Neuronal stem cell (in vitro differentiated cells): ENCODE measurements at regions not wholly inside any gene's neighbourhood (a gene's known extent, or its start where the extent isn't known, plus 50 kb on each side); places are given as distances from the start of the nearest gene placed in this dataset.

ENCODE experiments used
- DNase-seq: peaks from one replicate; pipeline ENCODE4 v3.0.0-alpha.2; 2013; ENCODE audit warnings: low spot score
- H2AFZ ChIP-seq: one replicate; pipeline ENCODE4 v1.6.1; 2013; ENCODE audit warnings: mild to moderate bottlenecking, low read length, inconsistent platforms
- H2AK5ac ChIP-seq: 2 replicates; pipeline ENCODE4 v1.6.1; 2013; ENCODE audit warnings: low read depth, mild to moderate bottlenecking, inconsistent platforms, low read length, moderate library complexity, mixed read lengths
- H2BK120ac ChIP-seq: 2 replicates; pipeline ENCODE4 v1.6.1; 2013; ENCODE audit warnings: low read depth, mild to moderate bottlenecking, inconsistent platforms, low read length, moderate library complexity, mixed read lengths
- H2BK12ac ChIP-seq: one replicate; pipeline ENCODE4 v1.6.1; 2013; ENCODE audit warnings: low read length, inconsistent platforms
- H2BK15ac ChIP-seq: 2 replicates; pipeline ENCODE4 v1.6.1; 2013; ENCODE audit warnings: mild to moderate bottlenecking, low read length, inconsistent platforms, mixed read lengths
- H2BK5ac ChIP-seq: one replicate; pipeline ENCODE4 v1.6.1; 2013; ENCODE audit warnings: inconsistent platforms, mild to moderate bottlenecking, low read length, moderate library complexity
- H3K14ac ChIP-seq: one replicate; pipeline ENCODE4 v1.6.1; 2013; ENCODE audit warnings: low read length, inconsistent platforms
- H3K18ac ChIP-seq: 2 replicates; pipeline ENCODE4 v1.6.1; 2013; ENCODE audit warnings: low read length, inconsistent platforms
- H3K23ac ChIP-seq: 2 replicates; pipeline ENCODE4 v1.6.1; 2013; ENCODE audit warnings: low read depth, mild to moderate bottlenecking, mixed read lengths, low read length, inconsistent platforms; ENCODE audit not compliant: poor library complexity
- H3K27ac ChIP-seq: replicated peaks from 3 replicates; pipeline ENCODE4 v1.5.1; 2013; ENCODE audit warnings: low read length, inconsistent platforms
- H3K27me3 ChIP-seq, 3 experiments: 2 replicates each; pipeline ENCODE4 v1.6.1; 2013; ENCODE audit warnings: low read length in 3 of 3, mild to moderate bottlenecking in 2 of 3, inconsistent platforms in 1 of 3, low read depth in 1 of 3, mixed read lengths in 1 of 3, moderate library complexity in 1 of 3; ENCODE audit not compliant: control insufficient read depth in 3 of 3, insufficient read depth in 3 of 3
- H3K36me3 ChIP-seq, 2 donors: replicated peaks in 1 of 2; 2 replicates each; pipeline ENCODE4 v1.6.1; 2013; ENCODE audit warnings: low read length in 2 of 2; ENCODE audit not compliant: control insufficient read depth in 2 of 2, insufficient read depth in 2 of 2
- H3K4ac ChIP-seq: 2 replicates; pipeline ENCODE4 v1.6.1; 2013; ENCODE audit warnings: inconsistent platforms, mild to moderate bottlenecking, low read length, moderate library complexity
- H3K4me1 ChIP-seq, 2 donors: 1 replicate in 1 of 2; 2 replicates in 1 of 2; pipeline ENCODE4 v1.6.1; 2013; ENCODE audit warnings: low read length in 2 of 2, low read depth in 1 of 2; ENCODE audit not compliant: control insufficient read depth in 2 of 2, insufficient read depth in 1 of 2
- H3K4me2 ChIP-seq: one replicate; pipeline ENCODE4 v1.6.1; 2013; ENCODE audit warnings: mild to moderate bottlenecking, low read length, inconsistent platforms; ENCODE audit not compliant: insufficient read depth, poor library complexity, severe bottlenecking
- H3K4me3 ChIP-seq, 2 donors: 2 replicates each; pipeline ENCODE4 v1.5.1; 2013; ENCODE audit warnings: low read length in 2 of 2, mild to moderate bottlenecking in 2 of 2, inconsistent platforms in 1 of 2, moderate library complexity in 1 of 2
- H3K79me1 ChIP-seq: one replicate; pipeline ENCODE4 v1.6.1; 2013; ENCODE audit warnings: low read depth, mild to moderate bottlenecking, inconsistent platforms, low read length, moderate library complexity
- H3K9ac ChIP-seq: one replicate; pipeline ENCODE4 v1.6.1; 2013; ENCODE audit warnings: mild to moderate bottlenecking, low read depth, low read length, inconsistent platforms; ENCODE audit not compliant: poor library complexity
- H3K9me3 ChIP-seq, 2 donors: replicated peaks in 1 of 2; 2 replicates each; pipeline versions ENCODE3 to v1.6.1; 2013; ENCODE audit warnings: low read length in 2 of 2, mild to moderate bottlenecking in 2 of 2, inconsistent platforms in 1 of 2, low read depth in 1 of 2, mixed read lengths in 1 of 2, moderate library complexity in 1 of 2; ENCODE audit not compliant: control insufficient read depth in 2 of 2, insufficient read depth in 1 of 2
- H4K8ac ChIP-seq: one replicate; pipeline ENCODE4 v1.6.1; 2013; ENCODE audit warnings: low read depth, mild to moderate bottlenecking, inconsistent platforms, low read length, moderate library complexity
- H4K91ac ChIP-seq: one replicate; pipeline ENCODE4 v1.6.1; 2013; ENCODE audit warnings: low read length, low read depth, mild to moderate bottlenecking, inconsistent platforms; ENCODE audit not compliant: poor library complexity
- WGBS, 2 donors: extraction: QIAGEN DNeasy Blood & Tissue Kit; methylation state at CpG; one replicate each; pipeline ENCODE4 v1.1.7; 2013; ENCODE audit warnings: missing lambda C conversion rate in 2 of 2, mixed read lengths in 1 of 2; ENCODE audit not compliant: insufficient read length in 2 of 2, insufficient replicate concordance in 1 of 2; ENCODE audit errors: extremely low coverage in 2 of 2; 5-methylcytosine and 5-hydroxymethylcytosine counted together

- Histone ChIP-seq H3K9ac (no peak overlapping the region), H3K36me3 (no peaks in the 10 kb centered on the region), H2BK12ac (no peak overlapping the region), H2BK5ac (no peak overlapping the region), H3K79me1 (no peaks in the 10 kb centered on the region), H3K9me3 (peaks cover 0 to 4% of the 10 kb centered on the region in 2 donors), H3K27me3 (no peaks in the 10 kb centered on the region), H3K4me2 (no peak overlapping the region), H3K4me1 (no peaks in the 10 kb centered on the region), H3K18ac (no peak overlapping the region), H2BK15ac (no peak overlapping the region), H4K91ac (no peak overlapping the region), H3K14ac (no peak overlapping the region), H3K27ac (no peak overlapping the region), H3K4me3 (no peak overlapping the region), H4K8ac (no peak overlapping the region), H2BK120ac (no peak overlapping the region), H2AK5ac (no peak overlapping the region), H3K4ac (no peak overlapping the region), H2AFZ (peak overlapping the region; percentile 50), H3K23ac (no peak overlapping the region)
- DNase-seq: no peak
- WGBS, 2 donors: no CpG with 5 or more reads among the region's 2 CpGs
Measured at GRCh38 chr18:29879763-29880162, 1162.8 kb downstream of the DSC3 start.

DNA sequence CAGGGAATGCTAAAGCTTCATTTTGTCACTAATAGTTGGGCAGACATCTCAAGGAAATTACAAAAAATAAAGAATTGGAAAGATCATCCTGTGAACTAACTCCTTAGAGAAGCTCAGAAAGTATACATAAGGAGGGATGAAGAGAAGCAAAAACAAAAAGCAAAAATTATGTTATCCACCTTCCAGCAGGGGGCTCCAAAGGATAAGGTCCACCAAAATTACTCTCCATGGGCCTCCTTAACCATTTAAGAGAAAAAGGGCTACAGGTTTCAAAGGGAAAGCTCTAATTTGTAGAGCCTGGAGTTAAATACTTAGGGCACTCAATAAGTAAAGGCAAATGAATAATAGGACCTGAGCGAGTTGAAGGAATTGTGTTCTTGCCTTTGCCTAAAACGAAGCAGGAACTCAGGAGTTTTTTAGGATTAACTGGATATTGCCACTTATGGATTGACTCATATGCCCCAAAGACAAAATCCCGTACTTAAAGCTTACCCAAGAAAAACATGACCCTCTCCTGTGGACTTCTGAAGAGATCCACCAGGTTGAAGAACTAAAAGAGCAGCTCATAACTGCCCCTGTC is 1167.9 kb downstream of the DSC3 start:
- Histone ChIP-seq H3K27ac (no peak overlapping the region), H2BK120ac (no peak overlapping the region), H3K14ac (no peak overlapping the region), H3K4ac (no peak overlapping the region), H2BK5ac (no peak overlapping the region), H3K27me3 (no peaks in the 10 kb centered on the region), H3K4me2 (no peak overlapping the region), H3K23ac (no peak overlapping the region), H3K4me1 (no peaks in the 10 kb centered on the region), H3K18ac (no peak overlapping the region), H2AK5ac (no peak overlapping the region), H4K8ac (no peak overlapping the region), H4K91ac (no peak overlapping the region), H3K79me1 (no peaks in the 10 kb centered on the region), H2BK12ac (no peak overlapping the region), H3K9me3 (peaks cover 0 to 4% of the 10 kb centered on the region in 2 donors), H3K9ac (no peak overlapping the region), H3K4me3 (no peak overlapping the region), H3K36me3 (no peaks in the 10 kb centered on the region), H2BK15ac (no peak overlapping the region), H2AFZ (no peak overlapping the region)
- DNase-seq: peak; percentile 20
- WGBS, 2 donors: no CpG with 5 or more reads among the region's 3 CpGs

DNA sequence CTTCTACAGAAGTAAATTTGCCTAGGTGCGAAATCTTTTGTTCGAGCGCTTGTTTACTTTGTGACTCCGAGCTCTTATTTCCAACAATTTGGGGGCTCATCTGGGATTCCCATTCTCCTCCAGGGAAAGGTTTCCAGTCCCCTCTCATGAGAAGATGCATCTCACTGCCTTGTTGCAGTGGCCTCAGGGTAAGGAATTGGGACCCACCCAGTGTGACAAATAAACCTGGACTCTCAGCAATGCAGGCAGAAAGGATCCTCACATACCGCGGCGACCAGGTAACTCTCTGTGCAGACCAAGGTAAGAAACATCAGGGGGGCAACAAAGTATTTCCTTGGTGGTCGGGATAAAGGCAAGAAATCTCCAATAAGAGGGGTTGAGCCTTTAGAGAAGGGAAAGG is 1169.3 kb downstream of the DSC3 start:
- no peaks in the 10 kb centered on the region for H3K27me3 ChIP-seq
- H2AK5ac ChIP-seq: no peak overlapping the region
- H3K36me3 ChIP-seq: no peaks in the 10 kb centered on the region
- DNase-seq: no peak
- no peak overlapping the region for H3K4me2 ChIP-seq
- no CpG with 5 or more reads among the region's 8 CpGs for whole genome bisulfite sequencing, 2 donors
- no peak overlapping the region for H3K27ac ChIP-seq
- no peak overlapping the region for H3K9ac ChIP-seq
- H3K4me1 ChIP-seq: no peaks in the 10 kb centered on the region
- H2BK12ac ChIP-seq: no peak overlapping the region
- no peak overlapping the region for H2BK120ac ChIP-seq
- peaks cover 0 to 4% of the 10 kb centered on the region in 2 donors for H3K9me3 ChIP-seq
- H2BK15ac ChIP-seq: no peak overlapping the region
- H3K4me3 ChIP-seq: no peak overlapping the region
- H4K91ac ChIP-seq: no peak overlapping the region
- H3K14ac ChIP-seq: no peak overlapping the region
- no peak overlapping the region for H3K23ac ChIP-seq
- no peak overlapping the region for H4K8ac ChIP-seq
- H3K79me1 ChIP-seq: no peaks in the 10 kb centered on the region
- no peak overlapping the region for H3K18ac ChIP-seq
- H2BK5ac ChIP-seq: no peak overlapping the region
- no peak overlapping the region for H2AFZ ChIP-seq
- H3K4ac ChIP-seq: no peak overlapping the region

GRCh38 chr18:29871246-29871645 is 1171.3 kb downstream of the DSC3 start:
- Histone ChIP-seq H3K4me2 (no peak overlapping the region), H3K79me1 (no peaks in the 10 kb centered on the region), H3K4ac (no peak overlapping the region), H3K27me3 (no peaks in the 10 kb centered on the region), H3K23ac (no peak overlapping the region), H3K18ac (no peak overlapping the region), H2BK12ac (no peak overlapping the region), H3K27ac (no peak overlapping the region), H3K14ac (no peak overlapping the region), H2AK5ac (no peak overlapping the region), H3K4me3 (no peak overlapping the region), H2AFZ (no peak overlapping the region), H3K9me3 (no peaks in the 10 kb centered on the region), H2BK120ac (no peak overlapping the region), H3K9ac (no peak overlapping the region), H3K4me1 (no peaks in the 10 kb centered on the region), H4K91ac (no peak overlapping the region), H4K8ac (no peak overlapping the region), H2BK15ac (no peak overlapping the region), H3K36me3 (no peaks in the 10 kb centered on the region), H2BK5ac (no peak overlapping the region)
- no peak for DNase-seq
- no CpG with 5 or more reads among the region's 2 CpGs for WGBS, 2 donors
